GM12878 (cell line): ENCODE measurements at regions not wholly inside any gene's neighbourhood (a gene's known extent, or its start where the extent isn't known, plus 50 kb on each side); places are given as distances from the start of the nearest gene placed in this dataset.
A peak's percentile ranks its signal among the peaks of the same experiment; 100 is the strongest.

Source experiments
- BRCA1 ChIP-seq: IDR thresholded peaks from 2 replicates; pipeline ENCODE4 v1.6.1; 2011; ENCODE audit warnings: low read depth, low read length, improper control_type of control experiment
- E2F4 ChIP-seq: IDR thresholded peaks from 2 replicates; pipeline ENCODE4 v1.6.1; 2012; ENCODE audit warnings: low read depth, low read length, improper control_type of control experiment
- GATAD2B ChIP-seq: fragments of 450-650 bp; conservative IDR thresholded peaks from 2 replicates; pipeline ENCODE4 v1.6.1; 2017; ENCODE audit warnings: low read depth, mild to moderate bottlenecking, moderate library complexity
- HCFC1 ChIP-seq: fragments of 150-350 bp; IDR thresholded peaks from 2 replicates; pipeline ENCODE4 v1.6.1; 2014; ENCODE audit warnings: low read length
- HSF1 ChIP-seq: fragments of 150-350 bp; IDR thresholded peaks from 2 replicates; pipeline ENCODE4 v1.6.1; 2014; ENCODE audit warnings: mild to moderate bottlenecking, low read depth, low read length
- IKZF2 ChIP-seq, 2 experiments: fragments of 450-650 bp; IDR thresholded peaks; 2 replicates each; pipeline ENCODE4 v1.6.1; 2017; ENCODE audit warnings: mild to moderate bottlenecking in 2 of 2, moderate library complexity in 2 of 2
- KAT2A ChIP-seq: conservative IDR thresholded peaks from 2 replicates; pipeline ENCODE4 v1.6.1; 2011; ENCODE audit warnings: low read depth, low read length; ENCODE audit not compliant: control insufficient read depth
- MAX ChIP-seq: IDR thresholded peaks from 2 replicates; pipeline ENCODE4 v1.6.1; 2012; ENCODE audit warnings: low read depth, low read length, improper control_type of control experiment
- MTA2 ChIP-seq: fragments of 450-650 bp; IDR thresholded peaks from 2 replicates; pipeline ENCODE4 v1.6.1; 2016; ENCODE audit warnings: low read depth, mild to moderate bottlenecking, moderate library complexity
- MXI1 ChIP-seq: fragments of 150-350 bp; IDR thresholded peaks from 2 replicates; pipeline ENCODE4 v1.6.1; 2011; ENCODE audit warnings: low read depth, mild to moderate bottlenecking, inconsistent platforms, low read length, improper control_type of control experiment
- MYC ChIP-seq: IDR thresholded peaks from 2 replicates; pipeline ENCODE4 v1.6.1; 2011; ENCODE audit warnings: mild to moderate bottlenecking, low read length, moderate library complexity, inconsistent platforms; ENCODE audit not compliant: insufficient read depth, insufficient replicate concordance, insufficient read length, severe bottlenecking
- RAD21 ChIP-seq: IDR thresholded peaks from 2 replicates; pipeline ENCODE4 v1.6.1; 2011; ENCODE audit warnings: mild to moderate bottlenecking, low read depth, low read length, moderate library complexity; ENCODE audit not compliant: insufficient read depth
- SMAD5 ChIP-seq: IDR thresholded peaks from 2 replicates; pipeline ENCODE4 v1.6.1; 2016; ENCODE audit warnings: antibody characterized with exemption, low read depth
- SP1 ChIP-seq: IDR thresholded peaks from one replicate; pipeline ENCODE4 v1.6.1; 2011; ENCODE audit warnings: low read depth, low read length
- SUPT20H ChIP-seq: IDR thresholded peaks from 2 replicates; pipeline ENCODE4 v1.6.1; 2011; ENCODE audit warnings: low read depth, mild to moderate bottlenecking, low read length, moderate library complexity, borderline replicate concordance; ENCODE audit not compliant: control insufficient read depth
- TCF12 ChIP-seq: IDR thresholded peaks from 2 replicates; pipeline ENCODE4 v1.6.1; 2011; ENCODE audit warnings: low read depth, mild to moderate bottlenecking, low read length
- WRNIP1 ChIP-seq: IDR thresholded peaks from 2 replicates; pipeline ENCODE4 v1.6.1; 2011; ENCODE audit warnings: low read depth, low read length, improper control_type of control experiment, borderline replicate concordance
- ZBTB40 ChIP-seq: fragments of 450-650 bp; IDR thresholded peaks from 2 replicates; pipeline ENCODE4 v1.6.1; 2016; ENCODE audit warnings: mild to moderate bottlenecking, moderate library complexity, borderline replicate concordance
- ZNF24 ChIP-seq: fragments of 450-650 bp; IDR thresholded peaks from 2 replicates; pipeline ENCODE4 v1.6.1; 2017; ENCODE audit warnings: antibody characterized with exemption, mild to moderate bottlenecking

- no peak for TF ChIP-seq MAX
- no peak for TF ChIP-seq HCFC1
- no peak for TF ChIP-seq RAD21
- TF ChIP-seq SP1 = no peak
- no peak for TF ChIP-seq MTA2
- TF ChIP-seq SMAD5 = no peak
- TF ChIP-seq E2F4 = no peak
- TF ChIP-seq IKZF2 (IDR thresholded peaks at IDR 0.05) = no peak
- TF ChIP-seq MYC = no peak
- TF ChIP-seq WRNIP1 = no peak
- no peak for TF ChIP-seq SUPT20H
- no peak for TF ChIP-seq BRCA1
- TF ChIP-seq ZBTB40 = no peak
- no peak for TF ChIP-seq GATAD2B
- no peak for TF ChIP-seq TCF12
- 0 out of 2 replicates have a peak, but pooled peaks have one; percentile 15 for TF ChIP-seq ZNF24
- no peak for TF ChIP-seq MXI1
- TF ChIP-seq HSF1 = no peak
- no peak for TF ChIP-seq KAT2A
Measured at GRCh38 chr3:168615493-168616020, 519.8 kb upstream of the GOLIM4 start (continued).
